ENCODE measurements at regions not wholly inside any gene's neighbourhood (a gene's known extent, or its start where the extent isn't known, plus 50 kb on each side); places are given as distances from the start of the nearest gene placed in this dataset.

DNA sequence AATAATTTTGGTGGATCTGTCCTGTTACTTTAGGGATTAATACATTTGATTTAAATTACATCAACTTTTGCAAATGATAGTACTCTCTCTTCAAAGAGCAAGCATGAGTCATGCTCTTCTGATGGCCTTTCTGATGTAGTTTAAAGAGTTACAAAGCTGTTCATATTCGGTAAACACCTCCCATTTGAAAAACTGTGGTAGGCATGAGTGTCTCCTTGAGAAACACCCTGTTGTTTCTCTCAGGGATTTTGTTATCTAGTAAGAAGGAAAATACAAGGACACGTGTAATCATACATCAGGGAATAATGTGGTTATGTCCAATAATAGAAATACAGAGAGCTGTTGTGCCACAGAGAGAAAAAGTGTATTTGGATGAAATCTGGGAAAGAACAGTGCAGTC lies 53.3 kb upstream of the E2F7 start:
- no peak for ATAC-seq
- no peak for DNase-seq
- Histone ChIP-seq H3K9me3 (no peaks in the 10 kb centered on the region), H3K36me3 (ENCODE audit: low read depth) (no peaks in the 10 kb centered on the region), H3K4me3 (no peak overlapping the region), H3K4me1 (ENCODE audit: low read depth) (no peaks in the 10 kb centered on the region)
- TF ChIP-seq, protein P1, sequence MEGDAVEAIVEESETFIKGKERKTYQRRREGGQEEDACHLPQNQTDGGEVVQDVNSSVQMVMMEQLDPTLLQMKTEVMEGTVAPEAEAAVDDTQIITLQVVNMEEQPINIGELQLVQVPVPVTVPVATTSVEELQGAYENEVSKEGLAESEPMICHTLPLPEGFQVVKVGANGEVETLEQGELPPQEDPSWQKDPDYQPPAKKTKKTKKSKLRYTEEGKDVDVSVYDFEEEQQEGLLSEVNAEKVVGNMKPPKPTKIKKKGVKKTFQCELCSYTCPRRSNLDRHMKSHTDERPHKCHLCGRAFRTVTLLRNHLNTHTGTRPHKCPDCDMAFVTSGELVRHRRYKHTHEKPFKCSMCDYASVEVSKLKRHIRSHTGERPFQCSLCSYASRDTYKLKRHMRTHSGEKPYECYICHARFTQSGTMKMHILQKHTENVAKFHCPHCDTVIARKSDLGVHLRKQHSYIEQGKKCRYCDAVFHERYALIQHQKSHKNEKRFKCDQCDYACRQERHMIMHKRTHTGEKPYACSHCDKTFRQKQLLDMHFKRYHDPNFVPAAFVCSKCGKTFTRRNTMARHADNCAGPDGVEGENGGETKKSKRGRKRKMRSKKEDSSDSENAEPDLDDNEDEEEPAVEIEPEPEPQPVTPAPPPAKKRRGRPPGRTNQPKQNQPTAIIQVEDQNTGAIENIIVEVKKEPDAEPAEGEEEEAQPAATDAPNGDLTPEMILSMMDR (IDR thresholded peaks at IDR 0.05): no peak
- intact Hi-C loops (cut with DNase I, micrococcal nuclease): no loop called here

DNA sequence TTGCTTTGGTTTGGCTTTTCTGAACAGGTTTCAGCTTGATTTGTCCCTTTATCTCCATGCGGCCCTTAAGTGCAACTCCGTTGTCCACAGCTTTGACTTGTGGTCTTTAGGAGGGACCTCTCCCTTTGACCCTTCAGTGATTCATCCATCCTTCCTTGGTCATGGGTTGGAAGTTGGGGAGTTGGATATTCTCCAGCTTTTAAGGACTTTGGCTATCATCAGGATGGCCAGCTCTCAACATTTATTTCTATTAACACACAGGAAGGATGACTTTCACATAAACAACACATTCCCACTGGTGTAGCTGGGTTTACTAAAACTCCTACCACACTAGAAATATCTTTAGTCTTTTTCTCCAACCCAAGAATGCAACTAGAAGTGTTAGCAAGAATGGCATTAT lies 50.9 kb upstream of the E2F7 start:
- TF ChIP-seq, protein P1 (IDR thresholded peaks at IDR 0.05): no peak
- no peak for ATAC-seq
- no peaks in the 10 kb centered on the region for H3K9me3 ChIP-seq
- no peak overlapping the region for H3K4me3 ChIP-seq
- no peaks in the 10 kb centered on the region for H3K4me1 ChIP-seq (ENCODE audit: low read depth)
- no peaks in the 10 kb centered on the region for H3K36me3 ChIP-seq (ENCODE audit: low read depth)
- intact Hi-C loops (cut with DNase I, micrococcal nuclease): no loop called here
- DNase-seq: no peak

DNA sequence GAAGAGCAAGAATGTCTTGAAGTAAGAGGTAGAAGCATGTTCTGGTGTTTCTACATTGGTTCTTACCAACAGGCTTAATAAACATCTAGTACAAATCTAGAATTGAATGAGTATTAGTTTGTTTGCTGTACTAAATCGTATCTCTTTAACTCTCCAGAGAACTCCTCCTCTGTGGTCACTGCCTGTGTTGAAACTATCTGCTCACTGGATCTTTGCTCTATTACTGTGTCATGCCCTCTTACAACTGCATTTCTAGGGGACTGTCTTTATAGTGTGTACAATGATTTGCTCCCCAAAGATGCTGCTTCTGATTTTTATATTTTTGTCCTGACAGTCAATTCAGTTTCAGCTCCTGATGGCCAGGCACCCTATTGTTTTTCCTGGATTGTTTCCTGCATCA lies 50.1 kb upstream of the E2F7 start:
- TF ChIP-seq, protein P1 (IDR thresholded peaks at IDR 0.05): no peak
- H3K4me3 ChIP-seq: no peak overlapping the region
- no peak for ATAC-seq
- no peak for DNase-seq
- intact Hi-C loops (cut with DNase I, micrococcal nuclease): no loop called here
- no peaks in the 10 kb centered on the region for H3K36me3 ChIP-seq (ENCODE audit: low read depth)
- H3K9me3 ChIP-seq: no peaks in the 10 kb centered on the region
- no peaks in the 10 kb centered on the region for H3K4me1 ChIP-seq (ENCODE audit: low read depth)

All from mucosa of descending colon (tissue), 3 donors.